ENCODE measurements at regions not wholly inside any gene's neighbourhood (a gene's known extent, or its start where the extent isn't known, plus 50 kb on each side); places are given as distances from the start of the nearest gene placed in this dataset.

- no peak overlapping the region for H3K4me3 ChIP-seq (ENCODE audit: low read depth in 2 of 2, low read length in 2 of 2)
- peaks cover 21% of the 10 kb centered on the region for H3K4me1 ChIP-seq (ENCODE audit: control insufficient read depth, insufficient read depth, low read length)
- intact Hi-C loops (cut with micrococcal nuclease; ENCODE audit: unreplicated experiment) (loop anchor here (10.0 kb wide), 1 partner anchor 96 kb away; no protein-coding TSS in a partner anchor), in situ Hi-C loops (cut with HindIII; ENCODE audit: low pct_unique_long_range_greater_than_20kb, low sequenced_read_pairs) (no loop called here)
- ATAC-seq (no peak), DNase-seq (ENCODE audit: low read depth, low spot score) (no peak)
- no peaks in the 10 kb centered on the region for H3K9me3 ChIP-seq (ENCODE audit: control insufficient read depth, insufficient read depth, low read depth, low read length)
- TF ChIP-seq CTCF (IDR thresholded peaks at IDR 0.05) (no peak), TCF7L2 (IDR thresholded peaks at IDR 0.05; ENCODE audit: low read depth, low read length) (no peak), POLR2AphosphoS5 (IDR thresholded peaks at IDR 0.05; ENCODE audit: low read depth, low read length) (no peak), SIN3A (IDR thresholded peaks at IDR 0.05; ENCODE audit: borderline replicate concordance, insufficient read depth, low read depth, low read length) (no peak), REST (IDR thresholded peaks at IDR 0.05; ENCODE audit: insufficient read depth in 1 of 2, low read depth in 2 of 2, low read length in 1 of 2) (no peak)
- H3K36me3 ChIP-seq (ENCODE audit: control insufficient read depth, insufficient read depth, low read length) = no peaks in the 10 kb centered on the region
- H3K27ac ChIP-seq (ENCODE audit: low read length) = no peak overlapping the region
- no TSS peak for BruUV-seq (replicated peaks)
- no peaks in the 10 kb centered on the region for H3K27me3 ChIP-seq (ENCODE audit: control insufficient read depth, insufficient read depth, low read length)
- ChIA-PET CTCF (no interaction called here), POLR2A (no interaction called here)
These were observed 164.4 kb upstream of the GSE1 start for GRCh38 chr16:85448557-85449190.

- ATAC-seq (no peak), DNase-seq (ENCODE audit: low read depth, low spot score) (no peak)
- H3K4me1 ChIP-seq (ENCODE audit: control insufficient read depth, insufficient read depth, low read length) = peaks cover 21% of the 10 kb centered on the region
- TF ChIP-seq SIN3A (IDR thresholded peaks at IDR 0.05; ENCODE audit: borderline replicate concordance, insufficient read depth, low read depth, low read length) = no peak
- TF ChIP-seq TCF7L2 (IDR thresholded peaks at IDR 0.05; ENCODE audit: low read depth, low read length) = no peak
- TF ChIP-seq CTCF (IDR thresholded peaks at IDR 0.05) = no peak
- TF ChIP-seq REST (IDR thresholded peaks at IDR 0.05; ENCODE audit: insufficient read depth in 1 of 2, low read depth in 2 of 2, low read length in 1 of 2) = no peak
- no peak for TF ChIP-seq POLR2AphosphoS5 (IDR thresholded peaks at IDR 0.05; ENCODE audit: low read depth, low read length)
- ChIA-PET CTCF (no interaction called here), POLR2A (no interaction called here)
- H3K27ac ChIP-seq (ENCODE audit: low read length) = no peak overlapping the region
- intact Hi-C loops (cut with micrococcal nuclease; ENCODE audit: unreplicated experiment) = loop anchor here (10.0 kb wide), 1 partner anchor 95 kb away; no protein-coding TSS in a partner anchor
- BruUV-seq (replicated peaks) = no TSS peak
- no peaks in the 10 kb centered on the region for H3K36me3 ChIP-seq (ENCODE audit: control insufficient read depth, insufficient read depth, low read length)
- H3K27me3 ChIP-seq (ENCODE audit: control insufficient read depth, insufficient read depth, low read length) = no peaks in the 10 kb centered on the region
- no peak overlapping the region for H3K4me3 ChIP-seq (ENCODE audit: low read depth in 2 of 2, low read length in 2 of 2)
- no peaks in the 10 kb centered on the region for H3K9me3 ChIP-seq (ENCODE audit: control insufficient read depth, insufficient read depth, low read depth, low read length)
- in situ Hi-C loops (cut with HindIII; ENCODE audit: low pct_unique_long_range_greater_than_20kb, low sequenced_read_pairs) = no loop called here
These were observed 163.8 kb upstream of the GSE1 start for GRCh38 chr16:85449191-85449884.
